CD4-positive, alpha-beta T cell treated with Interleukin-15 for 1 hour (primary cell): ENCODE measurements at regions not wholly inside any gene's neighbourhood (a gene's known extent, or its start where the extent isn't known, plus 50 kb on each side); places are given as distances from the start of the nearest gene placed in this dataset.

ENCODE experiments used
- DNase-seq: peaks from one replicate; pipeline ENCODE4 v3.0.0-alpha.2; 2020

DNA sequence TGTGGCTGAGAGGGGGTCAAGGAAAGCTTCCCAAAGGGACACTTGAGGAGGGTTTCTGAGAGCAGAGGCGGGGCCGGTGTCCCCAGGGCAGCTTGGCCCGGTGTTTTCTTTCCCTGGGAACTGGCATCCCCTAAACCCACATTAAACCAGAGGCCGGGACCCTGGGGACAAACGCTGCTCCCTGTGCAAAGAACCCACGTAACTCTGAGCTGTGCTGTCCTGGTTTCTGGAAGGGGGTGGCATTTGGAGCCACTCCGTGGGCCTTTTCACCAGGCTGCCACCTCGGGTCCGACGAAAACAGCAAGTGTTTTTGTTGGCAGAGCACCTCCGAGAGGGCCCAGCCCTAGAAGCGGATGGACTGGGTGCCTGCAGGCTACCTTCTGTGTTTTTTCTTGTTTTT lies 100.2 kb upstream of the ANO1 start:
- no peak for DNase-seq

DNA sequence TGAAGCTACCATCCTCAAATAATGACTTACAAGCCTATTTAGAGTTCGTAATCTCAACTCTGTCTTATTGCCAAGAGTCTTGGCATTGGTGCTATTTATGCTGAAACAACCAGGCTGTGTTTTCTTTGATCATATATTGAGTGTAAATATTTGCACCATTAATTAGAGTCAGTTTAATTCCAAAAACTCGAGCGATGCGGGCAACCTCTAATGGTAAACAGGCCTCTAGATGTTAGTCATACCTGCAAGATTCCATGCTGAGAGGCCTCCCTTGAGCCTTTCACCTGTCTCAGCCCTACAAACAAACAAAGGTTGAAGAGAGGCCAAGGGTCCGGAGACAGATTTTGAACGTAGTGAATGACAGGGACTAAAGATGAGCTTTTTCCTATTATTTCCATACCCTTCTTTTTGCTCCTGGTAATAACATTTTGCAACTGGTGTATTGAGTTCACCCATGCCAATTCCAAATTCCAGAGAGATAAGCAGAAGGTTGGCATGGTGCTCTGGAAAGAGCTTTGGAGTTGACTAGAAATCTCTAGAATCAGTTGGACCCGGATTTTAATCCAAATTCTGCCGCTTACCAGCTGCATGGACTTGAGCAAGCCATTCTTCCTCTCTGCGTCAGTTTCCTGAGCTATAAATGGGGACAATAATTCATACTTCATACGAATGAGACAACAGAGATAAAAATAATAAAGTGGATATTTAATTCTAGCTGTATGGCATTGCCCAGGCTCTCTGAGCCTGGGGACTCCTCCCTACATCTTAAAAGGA lies 99.1 kb upstream of the ANO1 start:
- DNase-seq, result no peak

DNA sequence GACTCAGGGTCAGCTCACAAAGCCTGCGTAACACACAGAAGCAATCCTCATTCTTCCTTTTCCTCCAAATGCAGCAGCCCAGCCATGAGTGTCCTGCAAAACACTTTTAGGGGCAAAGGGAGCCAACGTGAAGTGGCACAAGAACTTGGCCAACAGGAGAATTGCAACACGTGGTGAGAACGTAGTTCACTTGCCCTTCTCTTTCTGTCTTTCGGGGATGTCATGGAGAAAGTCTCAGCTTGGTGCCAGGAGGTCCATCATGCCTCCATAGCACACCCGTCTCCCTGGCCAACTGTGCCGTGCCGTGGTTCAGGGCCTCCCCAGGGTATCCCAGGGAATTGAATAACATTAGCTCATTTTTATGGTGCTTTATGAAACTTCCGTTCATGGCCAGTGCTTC lies 98.5 kb upstream of the ANO1 start:
- DNase-seq, result no peak

DNA sequence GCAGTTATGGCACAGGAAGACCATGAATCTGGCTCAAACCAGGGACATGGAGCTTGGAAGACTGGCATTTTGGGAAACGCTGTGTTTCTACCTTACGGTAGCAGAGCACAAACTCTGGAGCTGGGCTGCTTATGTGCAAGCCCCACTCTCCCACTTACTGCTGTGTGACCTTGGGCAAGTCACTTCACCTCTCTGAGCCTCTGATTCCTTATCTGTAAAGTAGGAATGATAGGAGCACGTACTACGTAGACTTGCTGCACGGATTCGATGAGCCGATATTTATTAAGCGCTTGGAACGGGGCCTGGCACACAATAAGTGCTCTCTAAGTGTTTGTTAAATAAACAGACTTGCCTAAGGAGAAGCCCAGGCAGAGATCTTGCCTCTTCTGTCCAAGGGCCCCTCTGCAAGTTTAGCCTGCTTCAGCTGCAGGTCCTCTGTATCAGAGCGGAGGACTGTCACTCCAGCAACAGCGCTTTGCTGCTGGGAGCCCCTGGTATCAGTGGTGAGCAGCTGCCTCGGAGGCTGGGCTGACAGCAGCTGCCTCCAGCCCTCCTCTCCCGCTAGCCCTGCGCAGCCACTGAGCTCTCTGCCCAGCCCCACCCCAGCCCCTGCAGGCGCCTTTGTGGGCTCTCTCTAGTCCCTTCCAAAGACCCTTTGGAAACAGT lies 96.9 kb upstream of the ANO1 start:
- DNase-seq, result no peak

DNA sequence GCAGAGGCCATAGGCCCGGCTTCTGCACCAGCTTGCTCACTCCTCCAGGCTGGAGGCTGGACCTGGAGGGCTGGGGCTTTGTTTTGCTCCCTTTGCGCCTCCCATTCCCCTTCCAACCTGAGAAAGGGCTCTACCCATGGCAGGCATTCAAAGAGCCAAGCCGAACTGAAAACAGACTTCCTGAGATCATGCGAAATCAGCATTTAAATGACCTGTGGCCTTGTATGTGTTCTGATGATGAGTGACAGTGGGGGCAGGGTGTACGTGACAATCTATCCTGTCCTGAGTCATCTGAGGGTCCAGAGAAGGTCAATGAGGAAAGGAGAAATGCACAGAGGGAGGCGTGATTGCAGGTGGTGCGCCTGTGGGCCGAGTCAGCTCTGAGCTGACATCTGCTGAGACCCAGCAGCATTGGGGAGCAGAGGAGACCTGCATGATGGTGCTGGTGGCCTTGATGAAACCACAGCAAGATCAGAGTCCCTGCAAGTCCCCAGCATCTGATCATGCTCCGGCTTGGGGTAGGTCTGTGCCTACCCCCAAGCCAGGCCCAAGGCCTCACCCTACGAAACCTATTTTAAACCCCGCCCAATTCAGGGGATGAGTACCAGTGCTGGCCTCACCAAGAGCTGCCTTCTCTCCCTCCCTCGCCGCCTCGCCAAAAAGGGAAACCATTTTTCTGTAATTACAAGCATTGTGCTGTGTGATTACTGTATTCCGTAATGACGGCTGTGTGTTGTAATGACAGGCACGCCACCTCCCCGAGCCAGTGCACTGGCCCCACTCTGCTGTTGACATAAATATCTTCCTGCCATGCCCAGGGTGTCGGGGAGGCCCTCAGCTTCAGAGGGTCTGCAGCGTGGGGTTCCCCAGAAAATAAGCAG lies 95.2 kb upstream of the ANO1 start:
- DNase-seq, result no peak

DNA sequence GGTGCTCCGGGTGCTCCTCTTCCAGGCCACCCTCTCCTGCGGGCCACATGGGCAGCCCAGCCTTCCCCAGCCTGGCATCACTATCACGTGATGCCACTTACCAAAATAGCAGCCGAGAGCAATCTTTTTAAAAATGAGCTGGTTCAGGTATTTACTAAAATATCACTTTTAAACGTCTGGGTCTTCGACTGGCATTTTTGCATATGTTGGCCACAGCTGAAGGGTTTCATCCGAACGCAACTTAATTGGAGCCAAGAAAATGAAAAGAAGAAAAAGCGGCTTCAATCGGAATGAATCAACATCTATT lies 94.6 kb upstream of the ANO1 start:
- no peak for DNase-seq

DNA sequence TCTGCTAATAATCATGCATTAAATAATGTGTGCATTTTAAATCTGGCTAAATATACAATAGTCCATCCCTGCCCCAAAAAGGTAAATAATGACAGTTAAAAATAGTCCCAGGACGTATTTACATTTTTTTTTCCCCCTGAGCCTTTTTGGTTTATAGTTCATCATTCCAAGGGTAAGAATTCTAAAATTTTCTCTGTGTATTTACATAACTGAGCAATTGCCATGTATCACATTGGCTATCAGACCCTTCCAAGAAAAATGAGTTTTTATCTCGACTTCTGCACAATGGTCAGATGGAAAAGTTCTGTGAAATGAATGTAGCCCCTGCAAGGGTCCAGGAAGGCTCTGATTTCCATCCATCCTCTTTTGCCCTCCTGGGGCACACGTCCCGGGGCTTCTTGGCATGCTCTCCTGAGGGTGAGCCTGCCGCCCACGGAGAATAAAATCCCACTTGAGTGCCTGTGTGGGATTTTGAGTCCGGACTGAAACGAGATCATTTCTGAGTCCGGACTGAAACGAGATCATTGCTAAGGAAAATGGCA lies 94.1 kb upstream of the ANO1 start:
- no peak for DNase-seq

DNA sequence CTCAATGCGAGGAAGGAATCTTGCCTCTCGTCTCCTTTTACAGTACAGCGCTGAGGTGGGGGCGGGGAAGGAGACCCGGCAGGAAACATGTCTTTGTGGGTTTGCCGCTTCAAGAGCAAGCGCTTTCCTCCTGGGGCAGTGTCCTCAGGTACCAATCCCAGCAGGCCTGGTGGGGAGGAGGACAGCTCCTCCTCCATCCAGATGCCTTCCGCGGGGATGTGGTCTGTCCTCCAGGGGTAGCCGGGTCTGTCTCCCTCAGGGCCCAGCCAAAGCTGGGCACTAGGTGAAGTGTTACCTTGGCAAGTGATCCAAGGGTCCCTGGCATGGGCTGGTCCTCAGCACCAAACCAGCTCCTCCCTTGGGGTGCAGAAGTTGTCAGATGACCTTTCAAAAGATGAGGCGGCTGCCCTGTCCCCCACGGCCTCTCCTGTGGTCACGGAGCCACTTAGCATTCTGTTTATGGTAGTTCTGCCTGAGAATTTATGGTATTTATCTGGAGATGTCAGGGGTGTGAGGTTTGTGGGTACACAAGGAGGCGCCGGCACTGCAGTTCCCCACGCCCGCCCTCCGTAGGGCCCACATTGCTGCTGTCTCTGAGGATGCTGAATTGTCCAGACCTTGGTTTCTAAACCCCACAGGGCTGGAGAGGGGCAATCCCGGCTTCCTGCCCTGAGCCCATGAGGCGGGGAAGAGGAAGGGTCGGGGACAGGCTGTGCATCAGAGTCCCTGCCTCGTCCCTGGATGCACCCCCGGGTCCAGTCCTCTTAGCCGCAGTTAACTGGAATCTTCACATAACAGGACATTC lies 93.5 kb upstream of the ANO1 start:
- DNase-seq, result no peak

DNA sequence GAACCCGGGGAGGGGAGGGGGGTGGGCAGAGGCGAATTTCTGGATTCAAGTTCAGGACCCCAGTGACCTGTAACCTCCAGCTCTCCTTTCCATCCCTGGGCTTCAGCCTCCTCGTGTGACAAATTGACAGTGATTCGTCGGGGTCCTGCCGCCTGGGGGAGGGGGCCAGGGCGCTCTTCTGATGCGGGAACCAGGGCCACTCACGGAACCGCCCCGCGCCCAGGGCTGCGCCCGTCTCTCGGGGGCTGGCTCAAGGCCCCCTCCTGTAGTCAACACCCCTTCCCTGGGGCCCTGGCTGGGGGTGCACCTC lies 92.8 kb upstream of the ANO1 start:
- no peak for DNase-seq

DNA sequence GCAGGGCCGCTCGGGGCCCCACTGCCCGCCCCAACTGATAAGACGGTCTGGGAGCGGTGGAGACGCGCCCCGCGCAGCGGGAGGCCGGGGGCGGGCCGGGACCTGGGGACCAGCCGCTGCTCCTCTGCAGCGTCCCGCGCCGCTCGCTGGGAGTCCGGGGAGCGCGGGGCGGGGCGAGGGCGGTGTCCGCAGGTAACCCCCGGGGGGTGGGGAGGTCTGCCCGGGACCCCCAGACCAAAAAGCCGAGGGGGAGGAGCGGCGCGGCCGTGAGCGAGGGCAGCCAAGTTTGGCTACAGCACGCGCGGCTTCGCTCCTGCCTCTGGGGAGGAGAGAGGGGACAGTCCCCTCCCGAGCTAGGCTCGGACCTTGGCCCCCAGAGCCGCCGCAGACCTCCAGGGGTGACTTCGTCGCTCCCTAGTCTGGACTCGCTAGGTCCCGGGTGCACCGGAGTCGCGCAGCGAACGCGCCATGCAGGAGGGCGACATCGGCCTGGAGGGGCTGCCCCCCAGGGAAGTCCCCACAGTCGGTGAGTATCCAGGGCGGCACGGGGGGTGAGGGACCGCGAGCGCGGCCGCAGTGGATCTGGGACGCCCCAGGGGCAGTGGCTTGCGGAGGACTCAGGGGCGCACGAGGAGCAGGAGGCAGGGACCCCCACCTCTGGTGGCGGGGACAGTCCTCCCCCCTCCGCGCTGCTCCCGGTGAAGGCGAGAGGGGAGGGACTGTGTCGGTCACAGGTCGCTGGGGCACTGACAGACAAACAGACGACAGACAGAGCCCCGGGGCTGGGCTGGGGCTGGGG lies 92.3 kb upstream of the ANO1 start:
- DNase-seq, result no peak

DNA sequence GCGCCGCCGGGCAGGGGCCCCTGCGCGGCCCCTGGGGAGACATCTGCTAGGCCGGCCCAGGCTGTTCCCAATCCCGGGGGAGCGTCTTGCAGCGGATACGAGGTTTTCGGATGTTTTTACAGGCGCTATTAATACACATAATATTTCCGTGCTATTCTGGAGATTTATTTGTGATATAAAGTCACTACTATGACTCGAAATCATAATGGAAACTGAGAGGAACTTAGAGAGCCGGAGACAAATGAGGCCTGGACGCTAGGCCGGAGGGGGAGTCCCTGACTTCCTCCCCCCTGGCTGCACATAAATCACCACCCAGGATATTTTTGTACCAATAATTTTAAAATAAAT lies 91.7 kb upstream of the ANO1 start:
- no peak for DNase-seq

DNA sequence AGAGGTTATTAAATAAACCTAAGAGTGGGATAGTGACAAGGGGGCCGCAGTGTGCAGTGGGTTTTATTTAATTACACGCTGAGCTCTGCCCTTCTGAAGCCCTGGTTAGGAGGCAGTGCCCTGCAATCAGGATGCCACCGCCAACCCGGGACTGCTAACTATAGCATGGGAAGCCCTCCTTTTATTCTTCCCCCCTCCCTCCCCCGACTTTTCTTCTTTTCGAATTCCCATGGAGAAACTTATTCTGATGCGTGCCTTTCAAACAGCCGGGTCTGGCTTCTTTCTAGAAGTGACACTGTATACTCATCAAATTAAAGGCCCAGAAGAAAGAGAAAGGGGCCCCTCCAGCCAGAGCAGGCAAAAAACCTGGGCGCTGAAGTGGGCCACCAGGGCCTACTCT lies 91.3 kb upstream of the ANO1 start:
- no peak for DNase-seq

DNA sequence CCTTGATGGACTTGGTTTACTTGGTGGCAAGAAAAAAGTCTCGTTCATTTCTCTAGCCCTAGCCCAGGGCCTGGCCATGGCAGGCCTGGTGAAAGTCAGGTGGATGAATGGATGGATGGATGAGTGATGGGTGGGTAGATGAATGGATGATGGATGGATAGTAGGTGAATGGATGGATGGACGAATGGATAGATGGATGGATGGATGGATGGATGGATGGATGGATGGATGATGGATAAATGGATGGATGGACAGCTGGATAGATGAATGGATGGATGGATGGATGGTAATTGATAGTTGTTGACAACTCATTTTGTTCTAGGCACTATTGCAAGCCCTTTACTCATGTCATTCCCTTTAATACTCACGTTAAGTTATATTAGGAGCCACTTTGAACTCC lies 86.1 kb upstream of the ANO1 start:
- DNase-seq, result no peak

DNA sequence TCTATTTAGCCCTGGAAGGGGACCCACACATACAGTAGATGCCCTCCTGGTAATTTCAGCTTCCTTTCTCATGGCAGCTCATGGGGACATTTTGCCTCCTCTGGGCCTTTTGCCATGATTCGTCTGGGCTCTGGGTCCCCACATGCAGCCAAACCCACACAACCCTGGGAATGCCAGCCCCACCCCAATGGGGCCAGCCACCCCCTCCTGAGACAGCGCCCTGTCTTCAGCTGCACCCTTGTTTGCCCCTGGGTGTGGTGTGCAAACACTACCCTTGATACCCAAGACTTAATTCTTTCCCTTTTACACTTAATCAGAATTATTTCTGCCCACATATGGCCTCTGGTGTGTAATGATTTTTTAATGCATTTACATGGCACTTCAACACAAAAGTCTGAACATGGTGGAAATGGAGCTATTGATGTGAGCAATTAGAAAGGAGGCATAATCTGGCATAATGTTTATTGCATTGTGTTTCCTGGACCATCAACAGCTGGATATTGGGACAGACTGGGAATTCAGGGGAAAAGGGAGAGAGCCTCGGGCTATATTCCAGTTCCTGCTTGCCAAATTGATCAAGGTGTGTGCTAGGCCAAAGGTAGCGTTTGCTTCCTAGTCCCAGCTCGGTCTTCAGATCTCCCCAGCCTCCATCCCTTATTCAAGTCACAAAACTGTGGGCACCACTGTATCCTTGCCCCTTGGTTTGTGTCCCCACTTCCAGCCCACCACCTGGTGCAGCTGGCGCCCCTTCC lies 85.0 kb upstream of the ANO1 start:
- no peak for DNase-seq

DNA sequence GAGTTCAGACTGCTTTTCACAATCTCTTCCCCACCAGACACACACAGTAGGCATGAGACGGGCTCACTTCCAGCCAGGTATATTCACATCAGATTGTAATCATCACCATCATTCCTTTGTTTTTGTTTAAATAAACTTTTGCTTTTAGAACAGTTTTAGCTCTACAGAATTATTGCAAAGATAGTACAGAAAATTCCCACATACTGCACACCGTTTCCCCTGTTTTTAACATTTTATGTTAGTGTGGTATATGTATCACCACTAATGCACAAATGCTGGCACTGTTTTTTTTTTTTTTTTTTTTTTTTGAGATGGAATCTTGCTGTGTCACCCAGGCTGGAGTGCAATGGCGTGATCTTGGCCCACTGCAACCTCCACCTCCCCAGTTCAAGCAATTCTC lies 83.3 kb upstream of the ANO1 start:
- DNase-seq, result no peak

DNA sequence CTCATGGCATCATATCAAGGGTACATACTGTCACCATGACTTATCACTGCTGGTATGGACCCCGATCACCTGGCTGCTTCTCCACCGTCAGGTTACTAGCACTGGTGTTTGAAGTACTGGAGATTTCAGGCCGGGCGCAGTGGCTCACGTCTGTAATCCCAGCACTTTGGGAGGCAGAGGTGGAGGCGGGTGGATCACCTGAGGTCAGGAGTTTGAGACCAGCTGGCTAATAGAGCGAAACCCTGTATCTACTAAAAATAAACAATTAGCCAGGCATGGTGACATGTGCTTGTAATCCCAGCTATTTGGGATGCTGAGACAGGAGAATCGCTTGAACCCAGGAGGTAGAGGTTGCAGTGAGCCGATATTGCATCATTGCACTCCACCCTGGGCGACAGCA lies 82.4 kb upstream of the ANO1 start:
- DNase-seq, result no peak

DNA sequence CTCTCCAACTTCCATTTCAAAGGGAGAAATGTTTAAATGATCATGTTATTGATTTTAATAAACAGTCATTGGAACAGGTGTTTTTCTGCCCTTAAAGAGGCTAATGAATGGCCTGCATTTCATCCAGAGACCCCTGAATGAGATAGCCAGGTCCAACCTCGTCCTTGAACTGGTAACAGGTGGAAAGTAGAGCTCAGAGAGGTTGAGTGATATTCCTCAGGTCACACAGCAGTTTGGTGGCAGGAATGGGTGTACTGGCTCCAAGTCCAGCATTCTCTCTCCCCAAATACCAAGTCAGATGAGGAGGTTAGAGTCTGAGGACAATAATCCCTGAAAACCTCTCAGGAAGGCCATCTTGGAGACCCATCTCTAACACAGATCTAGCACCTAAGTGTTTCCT lies 81.7 kb upstream of the ANO1 start:
- no peak for DNase-seq

DNA sequence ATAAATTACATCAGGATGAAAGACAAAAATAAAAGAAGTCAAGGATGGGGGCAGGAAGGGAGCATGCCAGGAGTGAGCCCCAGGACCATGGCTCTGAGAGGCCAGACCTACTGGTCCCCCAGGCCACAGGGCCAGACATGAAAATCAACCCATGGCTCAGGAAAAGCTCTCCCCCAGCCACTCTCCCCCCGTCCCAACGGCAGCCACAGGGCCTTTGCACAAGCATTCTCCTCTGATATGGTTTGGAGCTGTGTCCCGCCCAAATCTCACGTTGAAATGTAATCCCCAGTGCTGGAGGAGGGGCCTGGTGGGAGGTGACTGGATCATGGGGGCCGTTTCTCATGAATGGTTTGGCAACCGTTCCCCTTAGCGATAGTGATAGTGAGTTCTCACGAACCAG lies 80.8 kb upstream of the ANO1 start:
- DNase-seq, result no peak

DNA sequence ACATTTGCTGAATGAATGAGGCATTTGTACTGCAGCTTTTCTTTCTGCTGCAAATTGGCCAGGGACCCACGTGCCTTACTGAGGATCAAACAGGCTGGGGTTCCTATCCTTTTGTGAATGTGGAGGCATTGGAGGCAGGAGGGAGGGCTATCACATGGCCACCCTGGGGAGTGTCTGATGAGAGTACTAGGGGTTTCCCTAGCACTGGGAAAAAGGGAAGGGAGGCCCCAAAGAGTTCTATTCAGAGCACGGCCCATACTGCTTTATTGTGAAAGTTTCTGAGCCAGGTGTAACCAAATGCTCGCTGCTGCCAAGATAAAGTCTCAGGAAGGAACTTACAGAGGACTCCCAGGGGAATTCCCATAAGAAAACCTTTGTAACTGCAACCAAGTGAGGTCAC lies 78.4 kb upstream of the ANO1 start:
- DNase-seq, result no peak

DNA sequence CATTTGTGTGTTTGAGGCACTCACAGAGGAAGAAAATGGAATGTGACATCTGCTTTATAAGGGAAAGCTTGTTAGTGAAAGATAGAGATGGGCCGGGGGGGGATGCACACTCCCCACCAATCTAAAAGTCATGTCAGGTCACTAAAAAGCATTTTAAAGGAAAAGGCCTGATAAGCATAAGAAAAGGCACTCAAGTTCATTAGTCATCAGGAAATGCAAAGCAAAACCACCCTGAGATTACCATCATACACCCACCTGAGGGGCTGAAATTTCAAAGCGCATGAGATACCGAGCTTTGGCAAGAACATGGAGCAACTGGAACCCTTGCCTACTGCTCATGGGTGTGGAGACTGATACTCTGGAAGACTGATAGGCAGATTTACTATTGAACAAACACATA lies 77.9 kb upstream of the ANO1 start:
- DNase-seq, result no peak

DNA sequence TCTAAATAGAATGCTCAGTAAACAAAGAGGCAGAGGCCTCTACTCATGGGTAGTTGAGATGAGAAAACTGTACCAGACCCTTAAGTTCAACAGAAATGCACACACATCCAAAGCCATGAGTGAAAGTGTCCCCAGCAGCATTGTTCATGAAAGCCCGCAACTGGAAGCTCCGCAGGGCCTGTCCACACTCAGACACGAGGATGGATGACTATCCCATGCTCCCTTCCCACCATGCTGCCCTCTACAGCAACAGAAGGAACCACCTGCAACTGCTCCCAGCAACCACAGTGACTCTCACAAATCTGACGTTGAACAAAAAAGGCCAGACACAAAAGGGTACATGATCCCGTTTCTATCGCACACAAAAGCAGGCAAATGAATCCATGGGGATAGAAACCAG lies 76.9 kb upstream of the ANO1 start:
- DNase-seq, result no peak

DNA sequence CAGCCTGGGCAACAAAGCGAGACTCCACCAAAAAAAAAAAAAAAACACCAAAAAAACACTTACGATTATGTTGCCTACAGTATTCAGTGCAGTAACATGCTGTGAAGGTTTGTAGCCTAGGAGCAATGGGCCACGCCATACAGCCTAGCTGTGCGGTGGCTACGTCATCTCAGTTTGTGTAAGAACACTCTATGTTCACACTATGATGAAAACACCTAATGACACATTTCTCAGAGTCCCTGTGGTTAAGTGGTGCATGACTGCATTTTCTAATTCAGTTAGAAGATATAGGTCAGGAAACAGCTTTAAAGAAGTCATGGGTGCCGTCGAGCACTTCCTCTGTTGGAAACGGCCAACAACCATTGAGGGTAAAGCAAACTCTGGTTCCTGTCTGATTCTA lies 75.7 kb upstream of the ANO1 start:
- no peak for DNase-seq
